HuH-7 (cell line): ENCODE measurements at regions not wholly inside any gene's neighbourhood (a gene's known extent, or its start where the extent isn't known, plus 50 kb on each side); places are given as distances from the start of the nearest gene placed in this dataset.
"Not testable (repeated sequence)": the region's sequence is repeated elsewhere in the genome, so short reads cannot be mapped to it uniquely, and the experiment has no call there.

Experiments used
- DNase-seq: peaks from one replicate; pipeline ENCODE4 v3.0.0; 2011; ENCODE audit warnings: low spot score

DNA sequence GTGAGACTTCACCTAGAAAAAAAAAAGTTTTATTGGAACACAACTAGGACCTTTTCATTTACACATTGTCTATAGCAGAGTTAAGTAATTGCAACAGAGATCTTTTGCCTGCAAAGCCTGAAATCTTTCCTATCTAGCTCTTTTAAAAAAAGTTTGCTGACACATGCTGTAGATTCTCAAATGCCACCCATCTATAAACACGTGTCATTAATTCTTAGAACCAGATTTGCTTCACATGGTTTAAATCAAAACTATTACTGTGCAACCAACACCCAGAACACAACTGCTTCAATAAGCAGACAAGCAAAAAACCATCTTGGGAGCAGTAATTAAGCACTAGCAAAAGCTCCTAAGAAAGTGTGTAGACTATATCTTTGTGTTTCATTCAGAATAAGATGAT, 55.0 kb downstream of the OXSM start:
- DNase-seq = no peak

DNA sequence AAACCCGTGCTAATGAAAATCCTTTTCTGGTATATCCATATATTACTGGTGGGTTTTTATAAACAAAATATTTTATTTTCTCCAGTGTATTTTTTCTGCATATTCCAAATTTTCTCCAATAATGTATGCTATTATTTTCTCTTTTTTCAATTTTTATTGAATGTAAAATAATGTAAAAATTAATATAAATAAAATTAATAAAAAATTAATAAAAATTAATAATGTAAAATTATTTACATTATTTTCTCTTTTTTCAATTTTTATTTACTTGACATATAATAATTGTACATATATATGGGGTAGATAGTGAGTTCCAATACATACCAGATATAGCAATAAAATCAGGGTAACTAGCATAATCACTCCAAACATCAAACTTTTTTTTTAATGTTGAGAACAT, 56.4 kb downstream of the OXSM start:
- no peak for DNase-seq

DNA sequence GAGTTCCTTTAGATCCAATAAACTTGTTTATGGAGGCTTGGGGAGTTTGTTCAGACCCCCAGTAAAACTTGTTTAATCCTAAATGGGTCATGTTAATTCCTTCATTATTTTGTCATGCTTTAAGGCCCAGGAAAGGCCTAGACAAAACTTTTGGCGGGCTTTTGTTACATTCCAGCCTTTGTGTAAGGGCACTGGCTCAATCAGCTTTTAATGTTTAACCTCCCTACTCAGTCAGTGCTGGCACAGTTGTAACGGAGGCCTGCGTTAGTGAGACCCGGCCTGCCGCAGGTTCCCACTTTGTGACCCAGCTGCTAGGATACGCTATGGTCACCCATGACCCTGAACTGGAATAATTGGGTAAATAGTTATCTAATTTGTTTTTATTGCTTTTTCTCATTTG, 59.2 kb downstream of the OXSM start:
- DNase-seq = no peak

DNA sequence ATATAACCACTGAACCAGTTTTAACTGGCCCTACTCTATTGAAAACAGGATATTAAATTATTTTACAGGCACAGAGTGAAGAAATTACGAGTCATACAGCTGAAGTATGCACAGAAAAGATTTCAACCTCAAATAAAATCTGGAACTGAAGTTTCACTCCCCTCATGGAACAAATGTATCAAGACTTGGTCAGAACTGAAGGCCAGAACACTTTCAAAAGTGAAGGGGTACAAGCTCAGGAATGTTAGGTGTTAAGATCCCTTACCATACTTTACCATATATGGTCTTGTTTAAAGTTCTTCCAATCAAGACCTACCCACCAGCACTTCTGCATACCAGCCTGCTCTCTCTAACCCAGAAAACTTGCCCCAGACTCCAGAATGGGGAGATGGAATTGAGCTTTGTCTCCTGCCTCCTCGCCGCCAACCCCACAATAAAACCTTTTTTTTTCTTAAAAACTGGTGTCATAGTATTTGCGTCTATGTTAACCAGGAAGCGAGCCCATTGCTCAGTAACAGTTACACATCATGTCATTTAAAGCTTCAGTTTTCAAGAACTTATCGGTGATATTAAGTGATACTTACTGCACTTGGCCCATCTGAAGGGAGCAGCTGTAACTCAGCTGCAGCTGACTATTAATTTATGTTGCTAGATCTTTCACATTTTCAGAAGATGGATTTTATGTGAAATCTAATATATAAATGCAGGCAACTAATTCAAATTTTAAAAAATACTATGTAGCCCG, 59.9 kb downstream of the OXSM start:
- DNase-seq = no peak

DNA sequence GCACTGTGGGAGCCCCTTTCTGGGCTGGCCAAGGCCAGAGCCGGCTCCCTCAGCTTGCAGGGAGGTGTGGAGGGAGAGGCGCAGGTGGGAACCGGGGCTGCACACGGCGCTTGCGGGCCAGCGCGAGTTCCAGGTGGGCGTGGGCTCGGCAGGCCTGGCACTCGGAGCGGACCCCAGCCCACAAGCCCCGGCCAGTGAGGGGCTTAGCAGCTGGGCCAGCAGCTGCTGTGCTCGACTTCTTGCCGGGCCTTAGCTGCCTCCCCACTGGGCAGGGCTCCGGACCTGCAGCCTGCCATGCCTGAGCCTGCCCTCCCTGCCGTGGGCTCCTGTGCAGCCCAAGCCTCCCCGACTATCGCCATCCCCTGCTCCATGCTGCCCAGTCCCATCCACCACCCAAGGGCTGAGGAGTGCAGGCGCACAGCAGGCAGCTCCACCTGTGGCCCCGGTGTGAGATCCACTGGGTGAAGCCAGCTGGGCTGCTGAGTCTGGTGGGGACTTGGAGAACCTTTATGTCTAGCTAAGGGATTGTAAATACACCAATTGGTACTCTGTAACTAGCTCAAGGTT, 61.9 kb downstream of the OXSM start:
- not testable (repeated sequence) for DNase-seq

DNA sequence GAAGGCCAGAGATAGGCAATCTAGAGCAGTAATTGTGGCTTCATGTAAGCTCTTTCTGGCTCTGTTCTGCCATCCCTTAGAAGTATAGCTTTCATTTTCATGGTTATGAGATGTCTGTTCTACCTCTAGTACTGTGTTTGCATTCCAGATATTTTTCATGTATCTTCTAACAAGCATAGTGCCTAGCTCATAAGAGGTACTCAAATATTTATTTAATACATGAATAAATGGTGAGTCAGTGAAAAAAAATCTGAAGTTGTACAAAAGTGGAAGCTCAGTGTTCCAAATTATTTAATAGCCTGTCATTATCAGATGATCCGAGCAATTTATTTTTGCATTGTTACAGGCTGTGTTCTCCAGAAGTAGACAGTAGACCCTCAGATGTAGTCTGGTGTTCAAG, 64.3 kb downstream of the OXSM start:
- DNase-seq = no peak

DNA sequence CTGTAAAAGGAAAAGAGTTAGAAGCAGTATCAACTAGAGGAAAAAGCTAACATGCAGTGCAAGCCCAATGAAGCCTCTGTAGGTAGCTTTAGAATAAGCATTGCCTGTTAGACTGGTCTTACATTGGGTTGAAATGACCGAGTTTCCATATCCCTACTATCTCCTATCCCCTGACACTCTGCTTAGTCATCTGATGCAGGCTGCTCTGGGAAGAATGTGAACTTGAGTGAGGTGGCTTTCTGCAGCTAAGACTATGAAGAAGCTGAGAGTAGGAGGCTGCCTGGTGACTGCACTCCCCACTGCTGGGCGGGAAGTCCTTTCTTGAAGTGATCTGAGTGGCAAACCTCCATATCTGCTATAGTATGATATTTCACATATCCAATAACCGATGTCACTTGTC, 64.7 kb downstream of the OXSM start:
- no peak for DNase-seq

DNA sequence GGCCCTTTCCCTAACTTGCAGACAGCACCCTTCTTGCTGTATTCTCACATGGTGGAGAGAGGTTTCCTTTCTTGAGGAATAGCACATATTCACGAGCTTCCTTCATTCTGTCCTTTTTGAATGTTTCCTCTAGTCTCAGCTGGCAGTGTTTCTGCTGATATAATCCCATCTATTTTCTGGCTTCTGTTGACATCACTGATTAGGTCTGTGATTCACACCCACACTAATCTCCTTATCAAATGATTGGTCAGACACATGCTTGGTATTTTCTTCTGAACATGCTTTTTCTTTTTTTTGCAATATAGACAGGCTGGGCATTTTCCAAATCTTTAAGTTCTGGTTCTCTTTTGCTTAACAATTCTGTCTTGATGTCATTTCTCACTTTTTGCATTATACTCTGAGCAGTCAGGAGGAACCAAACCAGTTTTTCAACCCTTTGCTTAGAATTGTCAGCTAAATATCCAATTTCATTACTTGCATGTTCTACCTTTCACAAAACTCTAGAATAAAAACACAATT, 65.4 kb downstream of the OXSM start:
- DNase-seq = no peak

DNA sequence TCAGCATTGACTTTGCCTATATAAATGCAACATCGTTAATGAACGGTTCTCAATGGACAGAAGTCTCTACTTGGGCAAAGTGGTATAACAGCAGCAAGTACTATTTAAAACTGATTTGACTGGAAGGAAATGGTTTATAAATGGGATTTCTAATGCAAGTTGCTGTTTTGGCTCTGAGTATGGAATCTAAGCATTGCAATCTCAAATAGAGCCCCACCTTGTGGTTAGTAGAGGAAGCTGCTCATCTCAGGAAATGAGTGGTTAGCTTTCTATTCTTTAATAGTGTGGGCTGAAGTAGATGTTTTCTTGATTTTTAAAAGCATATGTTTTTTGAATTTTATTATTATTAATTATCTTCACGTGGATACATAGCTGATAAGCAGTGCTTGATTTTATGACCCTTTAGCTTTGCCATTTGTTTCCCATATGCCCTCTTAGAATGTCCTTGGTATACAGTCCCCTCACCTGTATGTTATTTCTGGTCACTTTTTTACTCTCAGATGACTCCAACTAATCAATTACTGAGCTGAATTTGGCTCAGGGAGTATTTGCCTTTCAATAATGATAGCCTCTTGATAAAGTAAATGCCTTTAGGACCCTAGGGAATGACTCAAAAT, 67.1 kb downstream of the OXSM start:
- peak; percentile 68 for DNase-seq

DNA sequence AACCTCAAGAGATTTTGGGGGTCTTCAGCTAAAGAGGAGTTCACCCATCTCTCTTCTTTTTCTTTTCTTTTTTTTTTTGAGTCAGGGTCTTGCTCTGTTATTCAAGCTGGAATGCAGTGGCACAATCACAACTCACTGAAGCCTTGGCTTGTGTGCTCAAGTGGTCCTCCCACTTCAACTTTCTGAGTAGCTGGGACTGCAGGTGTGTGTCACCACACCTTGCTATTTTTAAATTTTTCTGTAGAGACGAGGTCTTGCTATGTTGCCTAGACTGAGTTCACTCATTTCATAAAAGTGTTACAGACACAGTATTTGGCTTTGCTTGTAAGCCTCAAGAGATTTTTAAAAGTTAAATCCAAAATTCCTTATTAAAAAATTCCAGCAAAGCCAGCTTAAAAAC, 71.7 kb downstream of the OXSM start:
- no peak for DNase-seq

DNA sequence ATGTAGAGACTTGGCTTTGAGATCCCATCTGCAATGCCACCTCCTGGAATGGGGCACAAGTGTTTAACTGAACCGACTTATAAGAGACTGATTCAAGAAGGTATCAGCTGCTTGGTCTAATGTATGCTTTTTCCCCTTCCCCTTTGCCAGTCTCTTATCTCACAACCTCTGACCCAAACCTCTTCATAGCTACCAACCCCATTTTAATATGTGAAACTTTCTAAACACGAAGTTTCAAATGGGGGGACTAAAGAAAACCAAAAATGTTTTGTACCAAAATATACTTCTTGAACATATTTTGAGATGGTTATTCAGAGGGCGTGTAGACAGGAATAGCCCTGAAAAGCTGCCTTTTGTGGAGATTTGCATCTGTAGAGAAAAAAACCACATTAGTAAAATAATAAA, 73.1 kb downstream of the OXSM start:
- no peak for DNase-seq

DNA sequence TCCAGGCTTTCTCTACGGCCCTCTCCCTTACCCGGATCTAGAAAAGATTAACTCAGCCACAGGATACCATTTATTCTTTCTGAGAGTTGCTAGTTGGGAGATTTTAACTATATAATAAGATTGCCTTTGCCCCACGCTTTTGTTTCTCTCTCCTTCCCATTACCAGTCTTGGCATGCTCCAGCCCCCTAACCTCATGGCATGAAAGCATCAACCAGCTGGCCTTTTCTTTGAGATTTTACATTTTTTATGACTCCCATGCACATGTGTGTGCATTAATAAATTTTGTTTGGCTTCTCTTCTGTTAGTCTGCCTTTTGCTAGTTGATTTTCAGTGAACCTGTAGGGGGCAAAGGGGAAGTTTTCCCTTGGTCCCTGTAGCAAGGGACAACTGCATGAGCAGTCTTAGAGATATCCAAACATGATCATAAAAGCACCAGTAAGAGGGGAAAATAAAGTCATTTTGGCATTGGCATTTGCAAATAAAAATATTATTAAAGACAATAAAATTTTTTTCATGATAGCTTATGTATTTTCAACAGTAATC, 73.6 kb downstream of the OXSM start:
- no peak for DNase-seq

DNA sequence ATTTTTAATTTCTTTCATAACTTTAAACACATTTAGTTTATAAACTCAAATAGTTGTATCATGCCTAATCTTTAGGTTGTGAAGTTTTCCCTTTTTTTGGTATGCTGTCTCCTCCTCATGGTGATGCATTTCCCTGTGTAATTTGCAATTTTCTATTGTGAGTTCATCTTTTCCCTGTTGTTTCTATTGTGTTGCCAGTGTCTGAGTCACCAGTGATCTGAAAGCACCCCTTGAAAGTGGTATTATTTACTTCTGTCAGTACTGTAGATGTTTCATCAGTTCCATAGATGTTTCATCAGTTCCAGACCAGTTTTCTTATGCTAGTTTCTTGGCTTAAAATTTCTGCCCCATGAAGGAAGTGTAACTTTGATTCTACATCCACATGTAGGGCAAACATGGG, 80.6 kb downstream of the OXSM start:
- no peak for DNase-seq

DNA sequence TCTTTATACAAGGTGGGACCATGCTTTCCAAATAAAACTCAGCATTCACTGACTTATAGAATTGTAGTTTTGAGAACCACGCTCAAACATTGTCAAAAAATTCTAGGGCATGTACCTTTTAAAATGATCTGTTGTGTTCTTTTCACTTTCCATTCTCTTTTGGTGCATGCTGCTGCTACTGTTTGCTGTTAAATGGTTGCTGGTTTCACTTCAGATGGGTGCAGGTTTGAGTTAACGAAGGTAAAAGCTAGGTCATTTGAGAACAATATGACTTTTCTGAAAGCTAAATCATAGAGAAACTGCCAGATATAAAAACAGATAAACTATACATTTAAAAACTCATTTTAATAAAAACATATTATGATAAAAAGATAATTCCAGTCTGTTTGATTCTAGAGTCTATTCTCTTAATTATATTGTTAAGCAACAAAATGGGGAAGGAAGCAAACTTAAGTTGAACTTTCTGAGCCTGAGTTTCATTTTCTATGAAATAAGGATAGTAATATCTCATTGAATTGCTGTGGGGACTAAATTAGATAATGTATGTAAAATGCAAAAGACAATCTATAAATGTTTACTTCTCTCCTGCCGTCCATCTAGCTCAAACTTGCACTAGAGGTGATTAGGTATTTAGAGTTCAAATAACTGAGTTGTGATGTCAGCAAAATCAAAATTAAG, 82.4 kb downstream of the OXSM start:
- no peak for DNase-seq

DNA sequence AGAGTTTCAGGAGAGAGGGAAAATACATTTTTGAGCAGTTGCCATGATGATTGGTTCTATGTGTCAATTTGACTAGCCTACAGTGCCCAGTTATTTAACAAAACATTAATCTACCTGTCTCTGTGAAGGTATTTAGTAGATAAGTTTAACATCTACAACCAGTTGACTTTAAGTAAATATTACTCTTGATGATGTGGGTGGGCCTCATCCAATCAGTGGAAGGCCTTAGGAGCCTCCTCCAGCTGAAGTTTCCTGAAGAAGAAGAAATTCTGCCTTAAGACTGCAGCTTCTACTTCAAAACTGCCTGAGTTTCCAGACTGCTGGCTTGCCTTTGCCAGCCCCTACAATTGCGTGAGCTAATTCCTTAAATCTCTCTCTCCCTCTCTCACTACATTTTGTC, 93.6 kb downstream of the OXSM start:
- DNase-seq = no peak

DNA sequence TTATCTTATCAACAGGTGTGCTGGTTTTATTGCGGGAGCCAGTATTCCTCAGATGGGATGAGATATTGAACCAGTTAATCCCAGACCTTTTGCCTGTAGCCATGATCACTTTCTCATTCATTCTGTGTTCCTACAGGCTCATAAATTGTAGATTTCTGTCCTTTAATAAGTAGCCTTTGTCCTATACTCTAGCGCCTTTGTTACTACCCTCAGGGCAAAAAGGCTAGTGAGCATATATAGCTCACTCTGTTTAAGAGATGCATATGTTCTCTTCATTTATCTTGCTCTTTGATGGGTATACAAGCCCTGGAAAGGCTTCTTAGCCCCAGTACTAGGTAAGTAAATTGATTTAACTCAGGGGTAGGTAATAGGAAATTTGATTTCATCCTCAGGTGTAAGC, 95.1 kb downstream of the OXSM start:
- DNase-seq = no peak

DNA sequence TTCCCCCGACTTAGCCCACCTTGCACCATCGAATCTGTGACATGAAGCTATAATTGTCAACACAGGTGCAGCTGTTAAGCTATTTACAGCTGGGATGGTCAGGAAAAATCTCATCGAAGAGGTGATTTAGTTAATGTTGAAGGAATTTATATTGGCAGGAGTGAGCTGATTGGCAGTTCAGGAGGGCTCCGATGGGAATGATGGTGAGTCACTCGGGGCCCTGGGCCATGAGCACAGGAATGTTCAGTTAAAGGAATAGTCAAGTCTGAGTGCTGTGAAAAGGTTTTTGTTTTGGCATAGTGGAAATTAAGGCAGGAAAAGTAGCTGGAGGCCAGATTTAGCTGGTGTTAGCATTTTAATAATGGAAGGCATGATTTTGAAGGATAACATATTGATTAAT, 95.7 kb downstream of the OXSM start:
- no peak for DNase-seq

DNA sequence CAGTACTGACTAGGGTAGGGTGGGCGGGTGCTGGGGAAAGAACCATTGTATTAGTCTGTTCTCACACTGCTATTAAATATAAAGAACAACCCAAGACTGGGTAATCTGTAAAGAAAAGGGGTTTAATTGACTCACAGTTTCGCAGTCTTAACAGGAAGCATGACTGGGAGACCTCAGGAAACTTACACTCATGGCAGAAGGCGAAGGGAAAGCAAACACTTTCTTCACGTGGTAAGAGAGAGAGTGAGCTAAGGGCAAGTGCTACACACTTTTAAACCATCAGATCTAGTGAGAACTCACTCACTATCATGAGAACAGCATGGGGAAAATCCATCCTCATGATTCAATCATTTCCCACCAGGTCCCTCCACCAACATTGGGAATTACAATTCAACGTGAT, 98.0 kb downstream of the OXSM start:
- DNase-seq = no peak

DNA sequence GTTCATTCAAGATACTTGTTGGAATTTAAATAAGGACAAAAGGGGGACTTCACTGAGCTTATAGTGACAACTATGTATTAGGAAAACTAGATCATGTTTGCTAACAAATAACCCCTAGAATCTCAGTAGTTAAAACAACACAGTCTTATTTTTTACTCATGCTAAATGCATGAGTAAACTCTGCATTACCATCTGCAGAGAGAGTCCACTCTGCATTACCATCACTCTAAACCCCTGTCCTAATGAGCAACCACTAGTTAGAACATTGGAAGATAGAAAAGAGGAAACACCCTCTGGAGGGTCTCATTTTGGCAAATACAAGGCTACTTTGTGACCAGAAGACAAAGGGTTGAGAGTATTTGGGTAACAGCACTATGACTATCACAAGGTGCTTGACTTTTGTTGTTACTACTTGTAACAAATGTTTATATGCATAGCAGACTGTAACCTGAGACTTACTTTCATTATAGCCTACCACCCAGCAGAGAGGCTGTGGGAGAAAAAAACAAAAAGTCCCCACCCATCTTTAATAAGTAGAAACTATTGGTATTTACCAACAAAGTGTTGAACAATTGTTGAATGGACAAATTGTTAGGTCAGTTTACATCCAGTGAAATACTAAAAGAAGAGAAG, 99.1 kb downstream of the OXSM start:
- no peak for DNase-seq

DNA sequence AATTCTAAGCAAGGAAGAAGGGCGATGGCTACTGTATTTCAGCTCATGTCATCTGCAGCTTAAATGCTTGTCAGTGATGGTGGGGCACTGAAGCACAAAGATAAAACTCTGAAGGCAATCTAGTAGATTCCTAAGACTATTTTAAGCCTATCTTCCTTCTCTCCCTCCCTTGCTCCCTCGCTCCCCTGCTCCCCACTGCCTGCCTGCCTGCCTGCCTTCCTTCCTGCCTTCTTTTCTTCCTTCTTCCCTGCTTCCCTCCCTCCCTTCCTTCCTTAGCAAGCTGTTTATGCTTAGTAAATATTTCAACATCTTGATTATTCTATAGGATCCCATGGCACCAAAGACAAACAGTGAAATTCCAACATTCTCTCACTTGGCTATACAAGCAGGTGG, 99.6 kb downstream of the OXSM start:
- no peak for DNase-seq

DNA sequence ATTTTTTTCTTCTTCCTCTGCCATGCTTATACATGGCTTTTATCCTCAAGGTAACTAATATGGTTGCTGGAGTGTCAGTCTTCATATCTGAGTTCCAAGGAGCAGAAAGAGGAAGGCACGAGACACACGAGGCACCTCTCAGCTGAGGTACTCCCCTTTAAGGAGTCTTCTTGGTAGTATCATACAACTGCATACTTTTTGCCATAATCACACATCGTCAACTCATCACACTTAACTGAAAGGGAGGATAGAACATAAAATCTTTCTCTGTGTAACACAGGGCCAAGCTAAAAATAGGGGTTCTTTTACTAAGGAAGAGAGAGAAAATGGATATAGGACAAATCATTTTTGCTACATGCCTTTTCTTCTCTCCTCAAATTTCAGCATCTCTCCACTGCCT, 104.2 kb downstream of the OXSM start:
- DNase-seq = no peak

DNA sequence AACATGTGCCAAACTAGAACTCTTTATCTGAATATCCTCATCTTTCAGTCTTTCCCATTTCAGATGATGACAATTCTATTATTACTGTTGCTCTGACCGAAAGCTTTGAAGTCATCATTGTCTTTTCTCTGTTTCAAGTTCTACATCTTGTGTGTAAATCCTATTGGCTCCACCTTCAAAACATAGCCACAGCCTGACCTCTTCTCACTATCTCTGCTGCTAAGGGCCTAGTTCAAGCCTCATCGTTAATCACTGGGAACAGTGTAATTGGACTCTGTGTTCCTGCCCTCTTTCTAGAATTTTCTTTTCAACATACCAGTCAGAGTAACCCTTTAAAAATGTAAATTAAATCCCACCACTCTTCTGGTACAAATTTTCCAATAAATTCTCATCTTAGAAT, 105.1 kb downstream of the OXSM start:
- DNase-seq = no peak
